Hepatocyte (in vitro differentiated cells): ENCODE measurements at regions not wholly inside any gene's neighbourhood (a gene's known extent, or its start where the extent isn't known, plus 50 kb on each side); places are given as distances from the start of the nearest gene placed in this dataset.

Experiments
- DNase-seq: peaks from one replicate; pipeline ENCODE4 v3.0.0-alpha.2; 2016; ENCODE audit warnings: low spot score
- H2AFZ ChIP-seq: fragments of 200-600 bp; sonication (generic); 2 replicates; pipeline ENCODE4 v1.6.0; 2016; ENCODE audit warnings: antibody characterized with exemption, mild to moderate bottlenecking
- H3K27ac ChIP-seq: fragments of 200-600 bp; sonication (generic); 2 replicates; pipeline ENCODE4 v1.5.1; 2016; ENCODE audit warnings: mild to moderate bottlenecking
- H3K27me3 ChIP-seq: fragments of 200-600 bp; sonication (generic); 2 replicates; pipeline ENCODE4 v1.6.1; 2016
- H3K36me3 ChIP-seq: fragments of 200-600 bp; sonication (generic); replicated peaks from 2 replicates; pipeline ENCODE4 v1.5.1; 2016; ENCODE audit warnings: low read depth; ENCODE audit not compliant: insufficient read depth
- H3K4me1 ChIP-seq: fragments of 200-600 bp; sonication (generic); 2 replicates; pipeline ENCODE4 v1.5.1; 2016; ENCODE audit warnings: mild to moderate bottlenecking, moderate library complexity; ENCODE audit not compliant: insufficient read depth
- H3K4me2 ChIP-seq: fragments of 200-600 bp; sonication (generic); 2 replicates; pipeline ENCODE4 v1.6.0; 2016
- H3K4me3 ChIP-seq: fragments of 200-600 bp; sonication (generic); 2 replicates; pipeline ENCODE4 v1.5.1; 2016; ENCODE audit warnings: mild to moderate bottlenecking
- H3K79me2 ChIP-seq: fragments of 200-600 bp; sonication (generic); 2 replicates; pipeline ENCODE4 v1.6.0; 2017; ENCODE audit warnings: mild to moderate bottlenecking
- H3K9me2 ChIP-seq: fragments of 200-600 bp; sonication (generic); replicated peaks from 2 replicates; pipeline ENCODE4 v1.6.0; 2017; ENCODE audit warnings: mild to moderate bottlenecking; ENCODE audit not compliant: insufficient read depth
- H3K9me3 ChIP-seq: fragments of 200-600 bp; sonication (generic); 2 replicates; pipeline ENCODE4 v1.5.1; 2016; ENCODE audit warnings: low read depth, mild to moderate bottlenecking
- H4K20me1 ChIP-seq: fragments of 200-600 bp; sonication (generic); 2 replicates; pipeline ENCODE4 v1.6.0; 2016; ENCODE audit warnings: mild to moderate bottlenecking; ENCODE audit not compliant: insufficient read depth, poor library complexity, severe bottlenecking
- EZH2 ChIP-seq: fragments of 200-600 bp; sonication (generic); IDR thresholded peaks from 2 replicates; pipeline ENCODE4 v1.6.1; 2016; ENCODE audit warnings: antibody characterized with exemption, mild to moderate bottlenecking, borderline replicate concordance
- EZH2phosphoT487 ChIP-seq: fragments of 200-600 bp; sonication (generic); IDR thresholded peaks from one replicate; pipeline ENCODE4 v1.6.1; 2018; ENCODE audit warnings: antibody characterized with exemption, mild to moderate bottlenecking, low read depth, moderate library complexity; ENCODE audit not compliant: unreplicated experiment, severe bottlenecking
- WGBS: methylation state at CpG from one replicate; pipeline ENCODE4 v1.1.6; 2016; ENCODE audit warnings: low lambda C conversion rate; ENCODE audit errors: missing lambda C conversion rate; 5-methylcytosine and 5-hydroxymethylcytosine counted together
- TF ChIP-seq, protein P1 (sequence below): fragments of 200-600 bp; sonication (generic); IDR thresholded peaks from 2 replicates; pipeline ENCODE4 v1.5.1; 2016; ENCODE audit warnings: antibody characterized with exemption, mild to moderate bottlenecking; ENCODE audit not compliant: poor library complexity

DNA sequence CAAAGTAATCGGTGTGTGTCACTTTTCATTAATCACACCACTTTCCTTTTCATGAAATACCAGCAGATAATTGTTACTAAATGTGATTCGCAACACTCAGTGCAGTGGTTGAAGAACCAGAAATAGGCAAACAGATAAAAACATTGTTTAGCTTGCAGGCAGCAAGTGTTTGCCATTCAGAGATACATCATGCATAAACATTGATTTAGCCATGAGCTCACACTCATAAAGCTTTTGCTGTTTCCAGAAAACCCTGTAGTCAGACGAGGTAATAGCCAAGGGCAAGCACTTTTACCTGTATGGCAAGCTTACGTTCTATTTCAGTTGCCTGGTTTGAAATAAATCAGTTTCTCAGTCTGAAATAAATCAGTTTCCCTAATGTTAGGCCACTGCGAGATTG lies 542.0 kb upstream of the TENM3 start:
- Histone ChIP-seq H3K4me1 (no peaks in the 10 kb centered on the region), H3K4me3 (no peak overlapping the region), H3K36me3 (no peaks in the 10 kb centered on the region), H2AFZ (no peak overlapping the region), H3K4me2 (no peak overlapping the region), H3K27me3 (no peaks in the 10 kb centered on the region), H3K9me2 (no peaks in the 10 kb centered on the region), H3K9me3 (no peaks in the 10 kb centered on the region), H3K27ac (no peak overlapping the region), H4K20me1 (no peaks in the 10 kb centered on the region), H3K79me2 (no peaks in the 10 kb centered on the region)
- WGBS: 65% methylated on average over 5 of the region's 5 CpGs
- TF ChIP-seq EZH2 (no peak), EZH2phosphoT487 (no peak)
- TF ChIP-seq, protein P1, sequence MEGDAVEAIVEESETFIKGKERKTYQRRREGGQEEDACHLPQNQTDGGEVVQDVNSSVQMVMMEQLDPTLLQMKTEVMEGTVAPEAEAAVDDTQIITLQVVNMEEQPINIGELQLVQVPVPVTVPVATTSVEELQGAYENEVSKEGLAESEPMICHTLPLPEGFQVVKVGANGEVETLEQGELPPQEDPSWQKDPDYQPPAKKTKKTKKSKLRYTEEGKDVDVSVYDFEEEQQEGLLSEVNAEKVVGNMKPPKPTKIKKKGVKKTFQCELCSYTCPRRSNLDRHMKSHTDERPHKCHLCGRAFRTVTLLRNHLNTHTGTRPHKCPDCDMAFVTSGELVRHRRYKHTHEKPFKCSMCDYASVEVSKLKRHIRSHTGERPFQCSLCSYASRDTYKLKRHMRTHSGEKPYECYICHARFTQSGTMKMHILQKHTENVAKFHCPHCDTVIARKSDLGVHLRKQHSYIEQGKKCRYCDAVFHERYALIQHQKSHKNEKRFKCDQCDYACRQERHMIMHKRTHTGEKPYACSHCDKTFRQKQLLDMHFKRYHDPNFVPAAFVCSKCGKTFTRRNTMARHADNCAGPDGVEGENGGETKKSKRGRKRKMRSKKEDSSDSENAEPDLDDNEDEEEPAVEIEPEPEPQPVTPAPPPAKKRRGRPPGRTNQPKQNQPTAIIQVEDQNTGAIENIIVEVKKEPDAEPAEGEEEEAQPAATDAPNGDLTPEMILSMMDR: no peak
- no peak for DNase-seq

DNA sequence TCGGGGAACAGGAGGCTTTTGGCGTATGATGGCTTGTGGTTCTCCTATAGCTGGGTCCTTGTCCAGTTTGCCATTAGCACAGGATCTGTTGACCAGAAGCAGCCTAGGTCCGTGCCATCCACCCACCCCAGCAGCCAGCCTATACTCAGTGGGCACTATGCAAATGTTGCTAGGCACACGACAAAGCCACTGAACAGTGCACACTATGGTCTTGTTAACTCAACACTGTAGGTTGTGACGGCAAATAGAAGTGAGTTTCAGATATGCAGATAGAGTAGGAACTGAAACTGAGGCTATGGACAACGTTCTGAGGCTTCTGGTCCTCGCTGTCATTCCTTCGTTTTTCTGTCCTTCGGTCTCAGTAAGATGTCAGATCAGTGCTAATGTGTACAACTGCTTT lies 541.3 kb upstream of the TENM3 start:
- Histone ChIP-seq H3K9me3 (no peaks in the 10 kb centered on the region), H3K4me1 (no peaks in the 10 kb centered on the region), H3K79me2 (no peaks in the 10 kb centered on the region), H3K4me2 (no peak overlapping the region), H4K20me1 (no peaks in the 10 kb centered on the region), H3K27ac (no peak overlapping the region), H3K9me2 (no peaks in the 10 kb centered on the region), H3K4me3 (no peak overlapping the region), H2AFZ (no peak overlapping the region), H3K27me3 (no peaks in the 10 kb centered on the region), H3K36me3 (no peaks in the 10 kb centered on the region)
- TF ChIP-seq, protein P1: no peak
- TF ChIP-seq EZH2 (no peak), EZH2phosphoT487 (no peak)
- WGBS: 88% methylated on average over 9 of the region's 9 CpGs
- no peak for DNase-seq

DNA sequence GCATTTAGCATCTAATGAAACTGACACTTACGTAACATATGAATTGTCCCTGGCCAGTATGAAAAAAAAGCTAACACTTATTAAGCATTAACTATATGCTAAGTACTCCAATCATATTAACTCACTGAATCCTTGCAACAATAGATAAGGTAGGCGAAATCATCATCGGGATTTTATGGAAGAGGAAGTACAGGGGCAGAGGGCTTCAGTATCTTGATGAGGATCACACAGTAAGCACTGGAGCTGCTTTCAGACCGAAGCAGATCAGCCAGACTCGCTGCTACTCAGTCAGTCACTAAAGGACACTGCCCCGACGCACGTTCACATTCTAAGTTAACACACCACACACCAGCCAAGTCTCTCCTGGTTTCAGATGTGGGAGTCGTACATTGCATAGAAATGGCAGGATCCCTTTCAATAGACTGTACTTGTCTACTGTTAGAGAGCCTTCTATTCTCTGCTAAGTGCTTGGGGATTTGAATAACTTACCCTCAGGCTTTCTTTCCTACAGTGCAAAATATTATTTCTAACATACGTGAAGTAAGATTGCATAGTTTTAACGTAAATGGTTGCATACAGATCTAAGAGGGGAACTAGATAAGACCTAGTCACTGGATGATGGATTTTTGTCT lies 540.2 kb upstream of the TENM3 start:
- H3K9me3 ChIP-seq: no peaks in the 10 kb centered on the region
- no peaks in the 10 kb centered on the region for H3K36me3 ChIP-seq
- H3K9me2 ChIP-seq: no peaks in the 10 kb centered on the region
- H3K27ac ChIP-seq: no peak overlapping the region
- no peaks in the 10 kb centered on the region for H3K79me2 ChIP-seq
- no peaks in the 10 kb centered on the region for H3K27me3 ChIP-seq
- TF ChIP-seq, protein P1: no peak
- no peak for TF ChIP-seq EZH2phosphoT487
- no peak overlapping the region for H2AFZ ChIP-seq
- no peaks in the 10 kb centered on the region for H4K20me1 ChIP-seq
- no peak for DNase-seq
- no peak overlapping the region for H3K4me2 ChIP-seq
- no peaks in the 10 kb centered on the region for H3K4me1 ChIP-seq
- no peak overlapping the region for H3K4me3 ChIP-seq
- WGBS: 62% methylated on average over 11 of the region's 11 CpGs

DNA sequence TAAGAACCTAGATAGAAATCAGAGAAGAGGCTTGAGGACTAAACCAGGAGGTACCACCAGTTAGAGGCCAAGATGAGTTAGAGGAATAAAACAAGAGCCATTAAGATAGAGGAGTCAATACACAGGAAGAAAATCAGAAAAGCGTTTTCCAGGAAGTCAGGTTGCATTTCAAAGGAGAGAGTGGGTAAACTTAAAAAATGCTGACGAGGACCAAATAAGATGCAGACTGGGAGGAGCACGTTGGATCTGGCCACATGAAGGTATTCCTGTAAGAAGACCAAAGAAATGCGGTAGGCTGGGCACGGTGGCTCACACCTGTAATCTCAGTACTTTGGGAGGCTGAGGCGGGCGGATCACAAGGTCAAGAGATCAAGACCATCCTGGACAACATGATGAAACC lies 533.1 kb upstream of the TENM3 start:
- DNase-seq: no peak
- no peak overlapping the region for H2AFZ ChIP-seq
- no peaks in the 10 kb centered on the region for H3K9me3 ChIP-seq
- H3K36me3 ChIP-seq: no peaks in the 10 kb centered on the region
- H3K4me2 ChIP-seq: no peak overlapping the region
- no peaks in the 10 kb centered on the region for H3K9me2 ChIP-seq
- TF ChIP-seq EZH2 (no peak), EZH2phosphoT487 (no peak)
- TF ChIP-seq, protein P1: no peak
- no peaks in the 10 kb centered on the region for H3K27me3 ChIP-seq
- no peak overlapping the region for H3K27ac ChIP-seq
- no peak overlapping the region for H3K4me3 ChIP-seq
- no peaks in the 10 kb centered on the region for H3K79me2 ChIP-seq
- H3K4me1 ChIP-seq: no peaks in the 10 kb centered on the region
- 97% methylated on average over 7 of the region's 7 CpGs for whole genome bisulfite sequencing
- H4K20me1 ChIP-seq: no peaks in the 10 kb centered on the region
